H9 (cell line): ENCODE measurements at regions not wholly inside any gene's neighbourhood (a gene's known extent, or its start where the extent isn't known, plus 50 kb on each side); places are given as distances from the start of the nearest gene placed in this dataset.

Source experiments
- DNase-seq: peaks from one replicate; pipeline ENCODE4 v3.0.0-alpha.2; 2017
- H2AFZ ChIP-seq: one replicate; pipeline ENCODE4 v1.6.1; 2013; ENCODE audit warnings: mild to moderate bottlenecking, low read length, control low read depth, moderate library complexity
- H2AK5ac ChIP-seq: 2 replicates; pipeline ENCODE4 v1.6.1; 2013; ENCODE audit warnings: low read length, control low read depth, mixed read lengths; ENCODE audit not compliant: insufficient read length
- H2BK120ac ChIP-seq: one replicate; pipeline ENCODE4 v1.6.1; 2013; ENCODE audit warnings: low read depth, mild to moderate bottlenecking, low read length, control low read depth, inconsistent platforms; ENCODE audit not compliant: poor library complexity, severe bottlenecking
- H2BK12ac ChIP-seq: 2 replicates; pipeline ENCODE4 v1.6.1; 2013; ENCODE audit warnings: low read length, control low read depth, mixed read lengths, low read depth; ENCODE audit not compliant: insufficient read length
- H2BK15ac ChIP-seq: 2 replicates; pipeline ENCODE4 v1.6.1; 2013; ENCODE audit warnings: low read depth, low read length, control low read depth
- H2BK20ac ChIP-seq: one replicate; pipeline ENCODE4 v1.6.1; 2013; ENCODE audit warnings: low read depth, mild to moderate bottlenecking, low read length, control low read depth, inconsistent platforms; ENCODE audit not compliant: poor library complexity, severe bottlenecking
- H2BK5ac ChIP-seq: 2 replicates; pipeline ENCODE4 v1.6.1; 2013; ENCODE audit warnings: low read length, control low read depth, mixed read lengths; ENCODE audit not compliant: insufficient read length
- H3K14ac ChIP-seq: 2 replicates; pipeline ENCODE4 v1.6.1; 2013; ENCODE audit warnings: low read length, control low read depth; ENCODE audit not compliant: insufficient read depth
- H3K18ac ChIP-seq: 2 replicates; pipeline ENCODE4 v1.6.1; 2013; ENCODE audit warnings: low read depth, mild to moderate bottlenecking, mixed read lengths, low read length, control low read depth; ENCODE audit not compliant: insufficient read length
- H3K23ac ChIP-seq: 2 replicates; pipeline ENCODE4 v1.6.1; 2013; ENCODE audit warnings: low read length, control low read depth, mixed read lengths, low read depth; ENCODE audit not compliant: insufficient read length
- H3K23me2 ChIP-seq: 2 replicates; pipeline ENCODE4 v1.6.1; 2013; ENCODE audit warnings: low read depth, mild to moderate bottlenecking, mixed read lengths, low read length, control low read depth; ENCODE audit not compliant: insufficient read length, poor library complexity, severe bottlenecking
- H3K27ac ChIP-seq: 2 replicates; pipeline ENCODE4 v1.5.1; 2013; ENCODE audit warnings: low read length, control low read depth, mixed read lengths, low read depth; ENCODE audit not compliant: insufficient read length
- H3K27me3 ChIP-seq: 2 replicates; pipeline ENCODE4 v1.6.1; 2013; ENCODE audit warnings: low read length, control low read depth, inconsistent platforms; ENCODE audit not compliant: insufficient read depth
- H3K4ac ChIP-seq: 2 replicates; pipeline ENCODE4 v1.6.1; 2013; ENCODE audit warnings: low read depth, mild to moderate bottlenecking, control low read depth, inconsistent platforms, low read length, moderate library complexity
- H3K4me1 ChIP-seq: 2 replicates; pipeline ENCODE4 v1.6.1; 2013; ENCODE audit warnings: low read length, control low read depth, inconsistent platforms; ENCODE audit not compliant: insufficient read depth
- H3K4me2 ChIP-seq: 2 replicates; pipeline ENCODE4 v1.6.1; 2013; ENCODE audit warnings: low read length, control low read depth, mixed read lengths; ENCODE audit not compliant: insufficient read length, insufficient read depth
- H3K56ac ChIP-seq: 2 replicates; pipeline ENCODE4 v1.6.1; 2013; ENCODE audit warnings: low read depth, mild to moderate bottlenecking, mixed read lengths, low read length, control low read depth; ENCODE audit not compliant: insufficient read length
- H3K79me1 ChIP-seq: 2 replicates; pipeline ENCODE4 v1.6.1; 2013; ENCODE audit warnings: low read depth, mild to moderate bottlenecking, moderate library complexity, low read length, control low read depth, inconsistent platforms; ENCODE audit not compliant: insufficient read depth, poor library complexity, severe bottlenecking
- H3K79me2 ChIP-seq: 2 replicates; pipeline ENCODE4 v1.6.1; 2013; ENCODE audit warnings: low read length, control low read depth, inconsistent platforms; ENCODE audit not compliant: insufficient read depth
- H3K9ac ChIP-seq: 2 replicates; pipeline ENCODE4 v1.6.1; 2013; ENCODE audit warnings: low read length, control low read depth, mixed read lengths; ENCODE audit not compliant: insufficient read length; ENCODE audit errors: extremely low read depth
- H3K9me3 ChIP-seq: one replicate; pipeline ENCODE4 v1.6.1; 2013; ENCODE audit warnings: low read depth, low read length, inconsistent platforms; ENCODE audit not compliant: control insufficient read depth
- H3T11ph ChIP-seq: one replicate; pipeline ENCODE4 v1.6.1; 2013; ENCODE audit warnings: mild to moderate bottlenecking, low read length, control low read depth, inconsistent platforms
- H4K20me1 ChIP-seq: one replicate; pipeline ENCODE4 v1.6.1; 2013; ENCODE audit not compliant: control insufficient read depth, insufficient read length, insufficient read depth
- H4K5ac ChIP-seq: 2 replicates; pipeline ENCODE4 v1.6.1; 2013; ENCODE audit warnings: low read depth, mild to moderate bottlenecking, mixed read lengths, low read length, control low read depth; ENCODE audit not compliant: insufficient read length
- H4K8ac ChIP-seq: replicated peaks from 2 replicates; pipeline ENCODE4 v1.6.1; 2013; ENCODE audit warnings: low read length, control low read depth, mixed read lengths, low read depth; ENCODE audit not compliant: insufficient read length
- H4K91ac ChIP-seq: 2 replicates; pipeline ENCODE4 v1.6.1; 2013; ENCODE audit warnings: low read depth, mild to moderate bottlenecking, moderate library complexity, mixed read lengths, low read length, control low read depth; ENCODE audit not compliant: insufficient read length
- H3K27ac Mint-ChIP-seq, 3 experiments: 2 replicates in 2 of 3; 3 replicates in 1 of 3; pipeline ENCODE4 v1.8.0; 2020 to 2021; ENCODE audit warnings: mixed read lengths in 3 of 3, mild to moderate bottlenecking in 1 of 3, moderate library complexity in 1 of 3
- H3K27me3 Mint-ChIP-seq: 2 replicates; pipeline ENCODE4 v1.8.0; 2021; ENCODE audit warnings: low read depth, mild to moderate bottlenecking, moderate library complexity, mixed read lengths
- H3K36me3 Mint-ChIP-seq, 3 experiments: 2 replicates in 2 of 3; 3 replicates in 1 of 3; pipeline ENCODE4 v1.8.0; 2020 to 2021; ENCODE audit warnings: low read depth in 3 of 3, mixed read lengths in 3 of 3; ENCODE audit not compliant: insufficient read depth in 1 of 3
- H3K4me1 Mint-ChIP-seq, 2 experiments: 2 replicates each; pipeline ENCODE4 v1.8.0; 2020; ENCODE audit warnings: mixed read lengths in 2 of 2
- H3K4me3 Mint-ChIP-seq, 2 experiments: 2 replicates in 1 of 2; 3 replicates in 1 of 2; pipeline ENCODE4 v1.8.0; 2020 to 2021; ENCODE audit warnings: mild to moderate bottlenecking in 2 of 2, mixed read lengths in 2 of 2, moderate library complexity in 1 of 2
- H3K9me3 Mint-ChIP-seq, 2 experiments: 2 replicates in 1 of 2; 3 replicates in 1 of 2; pipeline ENCODE4 v1.8.0; 2020; ENCODE audit warnings: mild to moderate bottlenecking in 2 of 2, mixed read lengths in 2 of 2, moderate library complexity in 1 of 2
- CTCF ChIP-seq: fragments of 200-600 bp; sonication (generic); conservative IDR thresholded peaks from 3 replicates; pipeline ENCODE4 v1.8.0; 2021; ENCODE audit warnings: antibody characterized with exemption, mild to moderate bottlenecking
- WGBS: extraction: QIAGEN DNeasy Blood & Tissue Kit; methylation state at CpG from one replicate; pipeline ENCODE4 v1.1.7; 2013; ENCODE audit warnings: missing lambda C conversion rate, low lambda C conversion rate, mixed read lengths; ENCODE audit not compliant: insufficient read length; ENCODE audit errors: extremely low coverage; 5-methylcytosine and 5-hydroxymethylcytosine counted together

DNA sequence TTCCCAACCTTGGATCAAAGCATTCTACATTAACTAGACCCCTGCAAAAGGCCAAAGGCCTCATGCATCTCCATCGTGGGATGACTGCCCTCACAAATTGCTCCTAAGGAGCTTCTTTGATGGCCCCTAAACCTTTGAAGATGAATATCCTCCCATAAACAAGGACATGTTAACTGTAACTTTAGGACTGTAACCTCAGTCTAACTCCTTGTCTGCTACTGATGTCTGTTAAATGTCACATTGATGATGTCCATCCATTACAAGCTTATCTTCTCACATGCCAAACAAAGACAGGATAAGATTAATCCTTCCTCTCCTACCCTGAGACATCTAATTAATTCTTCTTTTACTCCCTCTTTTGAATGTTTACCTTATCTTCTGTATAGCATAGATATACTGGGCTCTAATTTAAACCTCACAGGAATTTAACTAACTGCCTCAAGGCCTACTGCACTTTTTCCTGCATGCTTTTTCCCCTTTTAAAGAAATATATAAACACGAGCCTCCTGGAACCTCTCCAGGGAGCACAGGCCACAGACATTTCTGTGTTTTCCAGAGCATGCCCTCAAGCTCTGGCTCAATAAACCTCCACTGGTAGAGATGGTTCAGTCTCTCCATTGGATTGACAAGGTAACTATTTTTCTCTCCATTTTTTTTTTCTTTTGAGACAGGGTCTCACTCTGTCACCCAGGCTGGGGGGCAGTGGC is 90.6 kb upstream of the SLC25A48 start:
- Histone ChIP-seq H2AFZ (no peak overlapping the region), H4K8ac (no peak overlapping the region), H2BK120ac (no peak overlapping the region), H2BK5ac (no peak overlapping the region), H3K27me3 (no peaks in the 10 kb centered on the region), H3K23ac (no peak overlapping the region), H3K56ac (no peak overlapping the region), H3K14ac (no peak overlapping the region), H3K23me2 (no peaks in the 10 kb centered on the region), H3T11ph (no peak overlapping the region), H4K91ac (no peak overlapping the region), H3K79me1 (no peaks in the 10 kb centered on the region), H3K79me2 (no peaks in the 10 kb centered on the region), H2BK20ac (no peak overlapping the region), H2BK15ac (no peak overlapping the region), H4K20me1 (no peaks in the 10 kb centered on the region), H3K9ac (no peak overlapping the region), H3K4me2 (no peak overlapping the region), H4K5ac (no peak overlapping the region), H2BK12ac (no peak overlapping the region), H3K27ac (no peak overlapping the region), H2AK5ac (no peak overlapping the region), H3K4ac (no peak overlapping the region), H3K18ac (no peak overlapping the region), H3K9me3 (peaks cover 10% of the 10 kb centered on the region), H3K4me1 (no peaks in the 10 kb centered on the region)
- Mint-ChIP-seq H3K27ac (no peak overlapping the region), H3K36me3 (peaks cover 9 to 26% (median 13%) of the 10 kb centered on the region in 3 experiments; a peak in 6 of 7 replicates), H3K4me3 (no peak overlapping the region), H3K4me1 (no peaks in the 10 kb centered on the region), H3K27me3 (no peaks in the 10 kb centered on the region; the same call in 1 of the 2 replicates), H3K9me3 (peaks cover 29 to 30% of the 10 kb centered on the region in 2 experiments)
- no peak for TF ChIP-seq CTCF
- no peak for DNase-seq
- WGBS: no CpG with 5 or more reads among the region's 2 CpGs
